HG03280 (cell line): ENCODE measurements at regions not wholly inside any gene's neighbourhood (a gene's known extent, or its start where the extent isn't known, plus 50 kb on each side); places are given as distances from the start of the nearest gene placed in this dataset.
"Not testable (repeated sequence)": the region's sequence is repeated elsewhere in the genome, so short reads cannot be mapped to it uniquely, and the experiment has no call there.

Experiments used
- ATAC-seq: cut with Tn5 transposase; IDR thresholded peaks from one replicate; pipeline ENCODE4 v1.9.1; 2021; ENCODE audit warnings: mild to moderate bottlenecking, moderate library complexity; ENCODE audit not compliant: unreplicated experiment

DNA sequence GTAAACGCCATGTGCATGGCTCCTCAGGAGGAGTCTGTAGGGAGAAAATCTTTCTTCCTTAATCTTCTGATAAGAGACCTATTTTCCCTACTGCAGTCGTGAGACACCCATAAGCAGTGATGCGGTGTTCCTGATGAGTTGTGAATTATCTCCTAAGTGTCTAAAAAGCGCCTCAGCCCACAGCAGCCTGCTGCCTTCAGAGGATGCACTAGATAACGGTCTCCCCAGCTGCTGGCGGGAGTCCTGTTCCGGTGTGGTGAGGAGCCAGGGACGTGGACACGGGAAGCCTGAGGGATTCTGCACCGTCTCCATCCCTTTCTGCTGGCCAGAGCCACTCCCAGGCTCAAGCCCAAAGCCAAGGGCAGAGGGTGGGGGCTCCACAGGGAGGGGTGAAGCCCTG lies 240.9 kb upstream of the SFSWAP start:
- ATAC-seq = not testable (repeated sequence)

- no peak for ATAC-seq
These were observed 239.5 kb upstream of the SFSWAP start for GRCh38 chr12:131471271-131471905.

- no peak for ATAC-seq
These were observed 238.8 kb upstream of the SFSWAP start for GRCh38 chr12:131471946-131472732.

- no peak for ATAC-seq
These were observed 237.6 kb upstream of the SFSWAP start for GRCh38 chr12:131473261-131473660.

GRCh38 chr12:131473741-131474709 lies 236.9 kb upstream of the SFSWAP start:
- no peak for ATAC-seq

DNA sequence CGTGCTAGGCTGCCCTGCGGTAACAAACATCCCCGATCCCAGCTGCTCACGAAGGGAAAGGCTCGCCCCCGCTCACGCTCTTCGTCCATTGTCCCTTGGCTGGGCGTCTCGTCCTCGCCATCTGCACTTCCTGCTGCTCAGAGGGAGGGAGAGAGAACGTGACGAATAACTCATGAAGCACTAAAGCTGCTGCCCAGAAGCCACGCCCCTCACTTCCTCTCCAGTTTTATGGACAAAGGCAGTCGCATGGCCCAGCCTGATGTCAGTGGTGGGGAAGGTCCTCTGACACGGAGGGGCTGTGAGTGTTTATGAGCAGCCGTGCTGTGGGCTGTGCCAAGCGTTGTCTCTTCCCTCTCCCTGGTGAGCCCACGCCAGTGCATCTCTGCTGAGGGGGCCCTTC lies 235.9 kb upstream of the SFSWAP start:
- ATAC-seq = not testable (repeated sequence)

DNA sequence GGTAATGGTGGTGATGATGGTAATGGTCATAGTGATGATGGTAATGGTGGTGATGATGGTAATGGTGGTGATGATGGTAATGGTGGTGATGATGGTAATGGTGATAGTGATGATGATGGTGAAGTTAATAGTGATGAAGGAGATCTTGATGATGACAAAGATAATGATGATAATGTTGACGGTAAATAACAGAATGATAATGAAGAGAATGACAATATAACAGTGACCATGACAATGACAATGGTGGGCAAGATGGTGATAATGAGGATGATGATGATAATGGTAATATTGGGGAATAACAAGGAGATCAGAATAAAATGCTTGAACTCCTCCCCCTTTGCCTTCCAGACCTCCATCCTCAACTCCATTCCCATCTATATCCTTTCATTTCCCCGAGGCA lies 233.3 kb upstream of the SFSWAP start:
- no peak for ATAC-seq

GRCh38 chr12:131478468-131478867 lies 232.4 kb upstream of the SFSWAP start:
- ATAC-seq = no peak

GRCh38 chr12:131482199-131482598 lies 228.7 kb upstream of the SFSWAP start:
- ATAC-seq = no peak

- no peak for ATAC-seq
These were observed 228.2 kb upstream of the SFSWAP start for GRCh38 chr12:131482686-131483085.

DNA sequence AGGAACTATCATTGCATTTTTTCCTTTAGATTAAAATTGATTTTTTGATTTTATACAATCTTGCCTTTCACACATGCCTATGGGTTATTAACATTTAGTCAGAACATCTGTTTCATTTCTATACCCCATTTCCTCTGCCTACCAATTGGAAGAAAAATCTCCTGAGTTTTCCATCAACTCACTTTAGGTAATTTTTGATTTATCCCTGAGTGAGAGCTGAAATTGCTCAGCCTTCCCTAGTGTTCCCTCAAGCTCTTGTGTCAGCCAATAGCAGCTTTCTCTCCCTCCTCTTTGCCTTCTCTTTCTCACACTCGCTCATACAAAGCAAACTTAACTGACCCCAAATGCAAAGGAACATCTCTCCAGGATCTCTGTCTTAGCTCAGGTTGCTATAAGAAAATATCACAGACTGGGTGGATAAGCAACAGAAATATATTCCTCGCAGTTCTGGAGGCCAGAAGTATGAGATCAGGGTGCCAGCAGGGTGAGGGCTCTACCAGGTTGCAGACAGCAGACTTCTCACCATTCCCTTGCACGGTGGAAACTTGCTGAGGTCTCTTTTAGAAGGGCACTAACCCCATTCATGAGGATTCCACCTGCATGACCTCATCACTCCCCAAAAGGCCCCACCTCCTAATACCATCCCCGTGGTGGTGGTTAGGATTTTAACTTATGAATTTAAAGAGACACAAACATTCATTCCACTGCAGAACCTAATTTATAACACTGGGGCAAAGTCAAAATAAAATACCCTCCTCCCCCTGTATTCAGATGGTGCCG lies 224.2 kb upstream of the SFSWAP start:
- no peak for ATAC-seq

GRCh38 chr12:131487388-131488124 lies 223.3 kb upstream of the SFSWAP start:
- no peak for ATAC-seq

DNA sequence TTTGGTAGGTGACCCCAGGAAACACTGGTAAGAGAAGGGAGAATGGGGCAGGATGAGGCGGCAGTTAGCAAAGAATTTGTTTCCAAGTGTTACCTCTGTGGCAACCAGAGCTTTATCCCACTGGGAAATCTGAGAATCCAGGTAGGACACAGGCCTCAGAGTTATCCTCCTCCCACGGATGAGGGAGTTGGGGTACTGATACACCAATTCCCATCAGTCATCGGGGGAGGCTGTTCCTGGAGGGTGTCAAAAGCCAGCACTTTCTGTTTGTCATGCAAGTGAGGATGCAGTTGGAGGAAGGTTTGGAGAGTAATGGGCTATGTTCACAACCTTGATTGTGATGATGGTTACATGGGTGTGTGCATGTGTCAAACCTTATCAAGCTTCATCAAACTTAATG lies 221.2 kb upstream of the SFSWAP start:
- ATAC-seq = no peak

DNA sequence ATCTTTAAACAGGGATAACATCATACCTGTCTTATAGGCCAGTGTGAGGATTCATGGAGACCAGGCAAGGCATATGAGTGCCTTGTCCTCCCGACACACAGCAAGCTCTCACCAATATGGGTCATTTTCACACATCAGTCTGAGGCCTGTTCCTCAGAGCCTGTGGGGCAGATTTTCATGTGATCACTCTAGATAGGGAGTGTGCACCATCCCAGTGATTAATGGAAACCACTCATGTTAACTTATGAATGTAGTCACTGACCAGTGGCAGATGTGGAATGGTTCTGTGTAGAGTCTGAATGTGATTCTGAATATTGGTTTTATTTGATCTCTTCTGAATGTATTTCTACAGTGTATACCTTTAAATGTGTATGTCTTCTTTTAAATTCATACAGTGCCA lies 219.7 kb upstream of the SFSWAP start:
- ATAC-seq = no peak

- no peak for ATAC-seq
These were observed 218.9 kb upstream of the SFSWAP start for GRCh38 chr12:131491916-131492490.

GRCh38 chr12:131493068-131493826 lies 217.6 kb upstream of the SFSWAP start:
- no peak for ATAC-seq

DNA sequence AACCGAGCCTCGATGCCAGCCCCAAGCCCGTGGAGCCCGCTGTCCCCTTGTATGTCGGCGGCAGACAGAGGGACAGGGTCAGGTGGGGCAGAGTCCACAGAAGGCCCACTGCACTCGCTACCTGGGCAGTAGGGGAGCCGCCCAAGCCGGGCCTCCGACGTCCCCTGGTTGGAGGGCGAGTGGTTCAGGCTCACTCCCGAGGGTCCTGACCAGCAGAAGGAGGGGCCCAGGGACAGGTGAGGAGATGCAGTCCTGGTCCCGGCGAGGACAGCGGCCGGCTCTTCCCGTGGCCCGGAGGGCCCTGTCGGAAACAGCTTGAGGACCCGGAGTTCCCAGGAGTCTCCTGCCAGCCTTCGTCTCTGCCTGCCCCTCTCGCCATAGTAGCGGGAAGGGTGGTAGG lies 216.7 kb upstream of the SFSWAP start:
- no peak for ATAC-seq

- ATAC-seq = no peak
These were observed 216.0 kb upstream of the SFSWAP start for GRCh38 chr12:131494741-131495524.
